Esophagus (tissue), 2 donors: ENCODE measurements at regions not wholly inside any gene's neighbourhood (a gene's known extent, or its start where the extent isn't known, plus 50 kb on each side); places are given as distances from the start of the nearest gene placed in this dataset.

Experiments
- H3K27ac ChIP-seq, 2 donors: one replicate each; pipeline ENCODE4 v1.5.1; 2013; ENCODE audit warnings: low read depth in 2 of 2, mild to moderate bottlenecking in 2 of 2, inconsistent platforms in 1 of 2, low read length in 1 of 2, moderate library complexity in 1 of 2
- H3K27me3 ChIP-seq, 2 donors: one replicate each; pipeline ENCODE4 v1.6.1; 2013; ENCODE audit warnings: low read length in 2 of 2, control low read depth in 1 of 2, mild to moderate bottlenecking in 1 of 2; ENCODE audit not compliant: insufficient read depth in 2 of 2, control insufficient read depth in 1 of 2
- H3K36me3 ChIP-seq, 2 donors: one replicate each; pipeline ENCODE4 v1.6.1; 2013; ENCODE audit warnings: low read length in 1 of 2; ENCODE audit not compliant: control insufficient read depth in 2 of 2, insufficient read depth in 2 of 2
- H3K4me1 ChIP-seq, 2 donors: one replicate each; pipeline ENCODE4 v1.6.1; 2013; ENCODE audit warnings: low read length in 1 of 2; ENCODE audit not compliant: control insufficient read depth in 2 of 2, insufficient read depth in 2 of 2
- H3K4me3 ChIP-seq, 2 donors: one replicate each; pipeline ENCODE4 v1.5.1; 2013; ENCODE audit warnings: low read length in 2 of 2, mild to moderate bottlenecking in 2 of 2, low read depth in 1 of 2, moderate library complexity in 1 of 2
- H3K9me3 ChIP-seq, 2 donors: one replicate each; pipeline ENCODE4 v1.6.1; 2013; ENCODE audit warnings: mild to moderate bottlenecking in 2 of 2, low read depth in 1 of 2, low read length in 1 of 2, moderate library complexity in 1 of 2; ENCODE audit not compliant: control insufficient read depth in 2 of 2, insufficient read depth in 1 of 2
- WGBS, 2 donors: extraction: QIAGEN DNeasy Blood & Tissue Kit; methylation state at CpG; one replicate each; pipeline ENCODE4 v1.1.7; 2013; 5-methylcytosine and 5-hydroxymethylcytosine counted together
- donor health status: healthy with polysubstance abuse.
- donor health status: Bipolar disorder and iron deficiency.

DNA sequence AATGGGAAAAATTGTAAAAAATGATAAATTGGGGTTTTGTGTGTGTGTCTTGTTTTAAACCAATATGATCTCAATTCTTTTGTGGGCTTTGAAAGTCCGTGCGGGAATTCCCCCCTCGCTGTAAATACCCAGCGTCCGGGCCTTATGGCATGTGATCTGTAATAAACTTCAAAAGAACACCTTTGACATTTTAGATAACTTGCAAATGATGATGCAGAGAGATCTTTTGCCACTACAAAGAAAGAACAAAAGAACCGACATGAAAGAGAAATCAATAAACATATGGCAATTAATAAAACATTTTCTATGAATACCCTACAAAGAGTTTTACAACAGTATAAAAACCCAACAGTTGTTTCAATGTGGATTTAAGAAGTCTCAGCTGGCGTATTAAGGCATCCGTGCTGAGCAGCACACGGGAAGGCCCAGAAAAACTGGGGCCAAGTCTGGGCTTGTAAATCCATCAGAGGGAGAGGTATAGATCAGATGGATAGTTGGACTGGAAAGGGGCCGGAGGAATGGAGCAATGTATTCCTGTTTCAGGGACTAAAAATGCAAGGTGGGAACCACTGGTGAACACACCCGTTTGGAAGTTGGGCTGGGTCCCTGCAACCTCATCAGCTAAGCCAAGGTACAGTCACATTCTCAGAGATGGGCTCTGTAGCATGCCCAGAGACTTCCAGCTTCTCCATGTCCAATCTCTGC is 115.2 kb downstream of the IRX5 start:
- WGBS, 2 donors = 57 to 69% methylated on average over 11 of the region's 11 CpGs
- no peaks in the 10 kb centered on the region for H3K4me1 ChIP-seq
- no peaks in the 10 kb centered on the region for H3K9me3 ChIP-seq
- H3K4me3 ChIP-seq = no peak overlapping the region
- H3K27me3 ChIP-seq = no peaks in the 10 kb centered on the region
- H3K27ac ChIP-seq = no peak overlapping the region
- no peaks in the 10 kb centered on the region for H3K36me3 ChIP-seq

DNA sequence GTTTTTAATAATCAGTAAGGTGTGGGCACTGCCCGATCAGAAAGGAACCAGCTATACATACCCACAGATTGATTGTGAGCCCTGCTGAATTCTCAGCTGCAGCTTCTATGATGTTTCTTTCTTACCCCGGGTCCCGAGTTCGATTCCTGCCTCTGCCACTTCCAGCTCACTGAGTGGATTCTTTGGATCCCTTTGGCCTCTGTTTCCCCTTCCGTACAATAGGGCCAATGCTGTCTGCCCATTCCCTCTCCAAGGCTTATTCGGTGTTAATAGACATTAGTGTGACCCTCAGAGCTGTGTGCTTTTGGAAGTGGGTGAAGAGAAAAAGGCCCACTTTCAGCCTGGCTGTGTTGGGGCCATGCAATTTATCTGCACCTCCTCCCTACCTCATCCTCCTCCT is 115.8 kb downstream of the IRX5 start:
- H3K9me3 ChIP-seq = no peaks in the 10 kb centered on the region
- H3K27me3 ChIP-seq = no peaks in the 10 kb centered on the region
- whole genome bisulfite sequencing, 2 donors = 90 to 96% methylated on average over 6 of the region's 6 CpGs
- no peak overlapping the region for H3K4me3 ChIP-seq
- H3K36me3 ChIP-seq = no peaks in the 10 kb centered on the region
- H3K4me1 ChIP-seq = no peaks in the 10 kb centered on the region
- no peak overlapping the region for H3K27ac ChIP-seq

DNA sequence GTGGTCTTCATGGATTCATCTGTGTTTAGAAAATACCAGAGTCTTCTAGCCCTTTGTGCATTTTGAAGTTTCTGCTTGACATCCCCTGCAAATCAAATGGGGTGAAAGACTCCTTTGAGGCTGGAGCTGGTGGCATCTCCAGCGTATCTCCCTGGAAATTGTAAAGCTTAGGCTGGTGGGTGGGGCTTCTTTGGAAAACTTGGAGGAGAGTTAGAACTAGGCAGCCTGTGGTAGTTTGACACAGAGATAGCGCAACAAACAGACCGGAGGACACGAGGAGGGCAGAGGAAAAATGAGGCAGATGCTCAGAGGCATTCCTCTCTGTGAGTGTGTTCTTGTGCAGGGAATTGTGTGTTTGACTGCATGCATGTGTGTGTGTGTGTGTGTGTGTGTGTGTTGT is 116.3 kb downstream of the IRX5 start:
- 68 to 76% methylated on average over 4 of the region's 4 CpGs for WGBS, 2 donors
- H3K27me3 ChIP-seq = no peaks in the 10 kb centered on the region
- H3K4me3 ChIP-seq = no peak overlapping the region
- H3K36me3 ChIP-seq = no peaks in the 10 kb centered on the region
- H3K4me1 ChIP-seq = no peaks in the 10 kb centered on the region
- no peaks in the 10 kb centered on the region for H3K9me3 ChIP-seq
- no peak overlapping the region for H3K27ac ChIP-seq

DNA sequence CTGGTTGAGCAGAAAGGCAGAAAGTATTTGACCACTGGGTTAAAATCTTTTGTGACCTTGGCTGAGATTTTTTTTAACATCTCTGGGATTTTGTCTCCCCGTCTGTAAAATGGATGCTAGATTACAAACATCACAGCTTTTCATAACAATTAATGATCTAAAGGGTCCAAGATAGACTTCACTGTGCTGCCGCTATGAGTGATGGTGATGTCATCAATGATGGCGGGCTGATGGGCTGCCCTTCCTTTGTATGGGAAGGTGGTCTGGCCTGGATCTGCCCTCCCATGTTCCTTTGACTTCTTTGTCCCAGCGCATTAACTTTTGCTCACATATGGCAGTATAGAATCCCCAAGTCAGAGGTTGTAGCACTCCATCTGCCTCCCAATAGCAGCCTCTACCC is 116.7 kb downstream of the IRX5 start:
- no peaks in the 10 kb centered on the region for H3K36me3 ChIP-seq
- no peak overlapping the region for H3K27ac ChIP-seq
- no peaks in the 10 kb centered on the region for H3K9me3 ChIP-seq
- no peak overlapping the region for H3K4me3 ChIP-seq
- no peaks in the 10 kb centered on the region for H3K4me1 ChIP-seq
- H3K27me3 ChIP-seq = no peaks in the 10 kb centered on the region
- WGBS, 2 donors = 93 to 95% methylated on average over 4 of the region's 4 CpGs

DNA sequence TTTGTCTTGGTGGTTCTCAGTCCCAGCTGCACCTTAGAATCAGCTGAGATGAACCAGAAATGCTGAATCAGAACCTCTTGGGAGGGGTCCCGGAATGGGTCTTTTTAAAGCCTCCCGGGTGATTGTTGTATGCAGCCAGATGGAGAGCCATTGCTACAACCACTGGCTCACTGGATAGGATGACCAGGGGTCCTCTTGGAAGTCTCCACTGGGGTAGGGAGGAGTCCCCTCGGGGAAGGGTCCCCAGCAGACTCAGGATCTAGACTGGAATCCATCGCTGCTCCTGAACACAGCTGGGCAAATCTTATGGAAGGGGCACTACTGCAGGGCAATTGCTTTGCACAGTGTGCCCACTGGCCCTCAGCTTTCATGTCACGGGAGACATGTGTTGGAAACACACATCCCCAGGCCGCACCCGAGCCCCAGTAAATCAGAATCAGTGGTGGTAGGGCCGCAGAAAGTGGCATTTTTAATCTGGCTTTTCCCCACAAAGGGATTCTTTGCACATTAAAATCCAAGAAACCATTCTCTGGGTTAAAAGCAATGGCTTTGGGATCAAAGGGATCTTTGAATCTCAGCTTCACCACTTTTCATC is 117.3 kb downstream of the IRX5 start:
- no peaks in the 10 kb centered on the region for H3K9me3 ChIP-seq
- H3K27me3 ChIP-seq = no peaks in the 10 kb centered on the region
- no peak overlapping the region for H3K27ac ChIP-seq
- no peaks in the 10 kb centered on the region for H3K4me1 ChIP-seq
- no peaks in the 10 kb centered on the region for H3K36me3 ChIP-seq
- no peak overlapping the region for H3K4me3 ChIP-seq
- WGBS, 2 donors = 86 to 92% methylated on average over 8 of the region's 8 CpGs

DNA sequence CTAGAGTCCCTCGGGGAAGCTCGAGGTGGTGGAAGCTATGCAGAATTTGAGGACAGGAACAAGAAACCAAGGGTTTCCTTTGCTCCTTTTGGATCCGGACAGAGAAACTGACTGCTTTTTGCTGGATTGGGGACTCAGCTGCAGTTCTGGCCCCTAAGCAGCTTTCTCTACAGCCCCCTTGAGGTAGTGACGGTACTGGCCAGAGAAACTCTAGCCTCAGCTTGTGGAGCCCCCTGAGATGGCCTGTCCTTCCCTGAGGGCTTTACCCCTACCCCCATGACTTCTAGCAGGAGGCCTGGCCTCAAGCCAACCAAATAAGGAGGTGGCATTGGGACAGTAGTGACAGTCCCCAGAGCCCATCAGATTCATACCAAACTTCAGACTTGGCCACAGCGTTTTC is 118.1 kb downstream of the IRX5 start:
- Histone ChIP-seq H3K4me3 (no peak overlapping the region), H3K9me3 (no peaks in the 10 kb centered on the region), H3K36me3 (no peaks in the 10 kb centered on the region), H3K4me1 (no peaks in the 10 kb centered on the region), H3K27me3 (no peaks in the 10 kb centered on the region), H3K27ac (no peak overlapping the region)
- WGBS, 2 donors = 85% methylated on average over 5 of the region's 5 CpGs

DNA sequence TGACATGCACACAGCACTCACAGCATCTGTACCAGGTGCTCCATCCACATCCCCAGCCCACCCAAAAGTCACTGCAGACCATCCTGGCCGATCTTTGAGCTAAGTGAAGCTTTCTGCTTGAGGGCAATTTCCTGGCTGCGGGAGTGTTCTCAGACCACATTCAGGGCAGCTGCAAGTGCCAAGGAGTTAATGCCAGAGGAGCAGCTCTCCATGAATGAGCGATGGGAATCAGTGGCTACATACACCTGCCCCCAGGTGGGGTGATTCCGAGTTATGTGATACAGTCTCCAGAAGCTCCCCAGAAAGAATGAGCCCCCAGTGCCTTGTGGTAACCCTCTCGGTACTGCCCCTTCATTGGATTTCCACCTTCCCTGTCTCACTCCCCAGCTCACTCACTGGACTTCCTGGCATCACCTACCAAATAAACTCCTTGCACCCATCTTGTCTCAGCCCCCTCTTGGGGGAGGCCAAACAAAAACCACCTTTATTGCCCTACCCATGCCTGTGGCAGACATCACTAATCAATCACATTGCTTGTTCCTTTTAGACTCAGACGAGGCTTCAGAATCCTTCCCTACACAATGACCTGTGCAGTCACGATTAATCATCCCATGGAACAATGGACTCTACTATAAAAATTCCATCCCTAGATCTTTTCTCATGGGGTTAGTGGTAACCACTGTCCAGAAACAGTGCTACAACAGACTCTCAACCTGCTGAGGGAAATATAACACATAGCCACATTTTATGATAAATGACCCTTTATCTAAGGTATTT is 121.1 kb downstream of the IRX5 start:
- H3K9me3 ChIP-seq = peaks cover 5% of the 10 kb centered on the region in 2 donors
- H3K4me1 ChIP-seq = peaks cover 0 to 3% of the 10 kb centered on the region in 2 donors
- 65 to 70% methylated on average over 7 of the region's 7 CpGs for WGBS, 2 donors
- H3K27ac ChIP-seq = no peak overlapping the region
- no peak overlapping the region for H3K4me3 ChIP-seq
- peaks cover 0 to 5% of the 10 kb centered on the region in 2 donors for H3K27me3 ChIP-seq
- H3K36me3 ChIP-seq = no peaks in the 10 kb centered on the region

DNA sequence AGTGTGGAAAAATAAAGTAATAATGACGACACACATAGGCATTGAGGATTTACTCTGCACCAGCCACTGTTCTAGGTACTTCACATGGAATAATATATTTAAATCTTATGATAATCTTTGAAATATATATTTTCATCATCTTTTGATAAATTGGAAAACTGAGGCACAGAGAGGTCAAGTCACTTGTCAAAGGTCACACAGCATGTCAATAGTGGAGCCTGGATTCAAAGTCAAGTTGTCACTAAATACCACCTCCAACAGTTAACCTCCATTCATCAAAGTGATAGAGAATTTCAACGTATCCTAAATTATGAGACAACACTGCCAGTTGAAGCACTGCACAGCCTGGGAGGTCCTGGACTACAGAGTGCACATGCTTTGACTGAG is 121.7 kb downstream of the IRX5 start:
- no peak overlapping the region for H3K27ac ChIP-seq
- no peak overlapping the region for H3K4me3 ChIP-seq
- H3K27me3 ChIP-seq = peaks cover under 1 to 5% of the 10 kb centered on the region in 2 donors
- WGBS, 2 donors = 84 to 85% methylated on average over 2 of the region's 2 CpGs
- H3K36me3 ChIP-seq = no peaks in the 10 kb centered on the region
- peaks cover 5% of the 10 kb centered on the region in 2 donors for H3K9me3 ChIP-seq
- peaks cover 0 to 3% of the 10 kb centered on the region in 2 donors for H3K4me1 ChIP-seq

DNA sequence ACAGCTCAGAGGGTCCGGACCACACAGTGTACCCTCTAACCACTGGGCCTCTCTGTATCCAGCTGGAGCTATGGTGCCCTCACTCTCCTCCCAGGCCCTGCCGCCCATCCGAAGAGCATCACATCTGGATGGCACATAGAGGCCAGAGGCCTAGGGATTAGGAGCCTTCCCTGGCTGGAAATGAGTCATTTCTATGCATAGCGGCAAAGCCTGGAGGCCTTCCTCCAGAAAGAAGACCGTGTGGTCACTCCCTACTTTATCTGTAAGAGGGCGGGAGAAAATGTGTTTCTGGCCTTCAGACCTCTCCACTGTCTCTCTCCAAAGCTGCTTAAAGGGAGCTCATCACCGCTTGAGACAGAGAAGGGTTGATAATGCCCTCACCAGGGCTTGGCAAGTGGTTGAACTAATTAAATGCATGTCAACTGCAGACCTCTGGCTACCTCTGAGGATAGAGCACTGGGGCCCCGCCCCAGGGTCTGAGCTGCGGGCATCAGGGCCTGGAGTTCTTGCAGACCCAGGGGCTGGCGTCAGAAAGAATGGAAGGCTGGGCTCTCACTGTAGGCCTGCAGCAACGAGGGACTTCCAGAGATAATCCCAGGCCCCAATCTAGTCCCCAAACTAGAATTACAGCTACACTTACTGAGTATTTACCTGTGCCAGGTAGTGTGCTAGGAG is 122.2 kb downstream of the IRX5 start:
- WGBS, 2 donors = 84 to 86% methylated on average over 11 of the region's 11 CpGs
- H3K27me3 ChIP-seq = peaks cover 5% of the 10 kb centered on the region in 2 donors
- no peaks in the 10 kb centered on the region for H3K36me3 ChIP-seq
- no peak overlapping the region for H3K27ac ChIP-seq
- peaks cover 5% of the 10 kb centered on the region in 2 donors for H3K9me3 ChIP-seq
- H3K4me3 ChIP-seq = no peak overlapping the region
- H3K4me1 ChIP-seq = peaks cover 0 to 3% of the 10 kb centered on the region in 2 donors
